GM21447 (cell line): ENCODE measurements at regions not wholly inside any gene's neighbourhood (a gene's known extent, or its start where the extent isn't known, plus 50 kb on each side); places are given as distances from the start of the nearest gene placed in this dataset.

Experiments used
- ATAC-seq: cut with Tn5 transposase; IDR thresholded peaks from one replicate; pipeline ENCODE4 v1.9.1; 2021; ENCODE audit not compliant: unreplicated experiment

- peak; percentile 72 for ATAC-seq
These were observed 186.6 kb downstream of the ID4 start for GRCh38 chr6:20023549-20024315.

GRCh38 chr6:20024316-20024673, 187.1 kb downstream of the ID4 start:
- ATAC-seq, result peak; percentile 24

DNA sequence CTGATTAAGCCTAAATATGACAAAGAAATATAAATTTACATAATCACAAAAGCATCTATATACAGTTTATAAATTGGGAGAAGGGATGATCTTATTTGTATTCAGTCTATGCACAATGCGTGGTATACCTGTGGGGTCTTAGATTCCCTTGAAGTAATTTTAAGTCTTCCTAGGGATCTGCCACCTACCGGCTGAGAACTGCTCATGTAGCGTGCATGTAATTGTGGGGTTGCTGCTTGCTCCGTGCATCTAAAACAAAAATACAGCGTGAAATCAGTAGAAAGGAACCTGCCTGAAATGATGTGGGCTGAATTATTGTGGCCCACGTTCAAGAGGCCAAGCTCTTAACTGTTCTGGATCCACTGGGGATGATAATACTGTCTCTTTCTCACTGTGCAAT, 187.3 kb downstream of the MBOAT1 start:
- ATAC-seq, result no peak

- ATAC-seq, result no peak
These were observed 186.6 kb downstream of the MBOAT1 start for GRCh38 chr6:20025681-20026080.

DNA sequence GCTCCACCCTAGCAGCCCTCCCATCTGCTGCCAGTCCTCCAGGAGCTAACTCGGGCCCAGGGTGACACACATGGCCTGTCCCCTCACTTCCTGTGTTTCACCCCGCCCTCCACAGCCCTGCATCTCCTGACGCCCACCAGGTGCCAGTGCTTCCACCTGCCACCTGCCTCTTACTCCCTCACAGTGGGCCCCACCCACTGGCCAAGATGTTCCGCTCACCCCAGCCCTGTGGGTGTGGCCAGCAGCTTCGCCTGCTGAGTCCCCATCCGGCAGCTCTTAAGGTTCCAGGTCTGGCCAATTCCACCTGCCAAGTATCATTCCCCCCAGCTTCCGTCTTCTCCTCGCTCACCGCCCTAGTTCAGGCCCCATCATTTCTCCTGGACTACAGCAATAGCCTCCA, 184.1 kb downstream of the MBOAT1 start:
- no peak for ATAC-seq

GRCh38 chr6:20028562-20028961, 183.7 kb downstream of the MBOAT1 start:
- ATAC-seq, result no peak

- ATAC-seq, result no peak
These were observed 182.3 kb downstream of the MBOAT1 start for GRCh38 chr6:20029979-20030378.

DNA sequence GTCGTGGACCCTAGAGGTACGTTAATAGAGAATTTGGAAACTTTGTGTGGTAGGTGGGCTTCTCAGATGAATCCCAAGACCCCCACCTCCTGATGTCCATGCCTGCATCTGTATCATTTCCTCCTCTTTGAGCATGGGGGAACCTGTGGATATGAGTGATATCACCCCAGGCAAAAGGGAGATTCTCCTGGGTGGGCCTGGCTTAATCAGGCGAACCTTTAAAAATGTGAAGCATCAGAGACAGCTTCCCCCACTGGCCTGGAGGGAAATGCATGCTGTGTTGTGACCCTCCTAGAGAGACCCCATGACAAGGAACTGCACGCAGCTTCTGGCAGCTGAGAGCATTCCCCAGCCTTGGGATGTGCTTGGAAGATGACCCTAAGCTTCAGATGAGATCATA, 180.9 kb downstream of the MBOAT1 start:
- ATAC-seq, result no peak

DNA sequence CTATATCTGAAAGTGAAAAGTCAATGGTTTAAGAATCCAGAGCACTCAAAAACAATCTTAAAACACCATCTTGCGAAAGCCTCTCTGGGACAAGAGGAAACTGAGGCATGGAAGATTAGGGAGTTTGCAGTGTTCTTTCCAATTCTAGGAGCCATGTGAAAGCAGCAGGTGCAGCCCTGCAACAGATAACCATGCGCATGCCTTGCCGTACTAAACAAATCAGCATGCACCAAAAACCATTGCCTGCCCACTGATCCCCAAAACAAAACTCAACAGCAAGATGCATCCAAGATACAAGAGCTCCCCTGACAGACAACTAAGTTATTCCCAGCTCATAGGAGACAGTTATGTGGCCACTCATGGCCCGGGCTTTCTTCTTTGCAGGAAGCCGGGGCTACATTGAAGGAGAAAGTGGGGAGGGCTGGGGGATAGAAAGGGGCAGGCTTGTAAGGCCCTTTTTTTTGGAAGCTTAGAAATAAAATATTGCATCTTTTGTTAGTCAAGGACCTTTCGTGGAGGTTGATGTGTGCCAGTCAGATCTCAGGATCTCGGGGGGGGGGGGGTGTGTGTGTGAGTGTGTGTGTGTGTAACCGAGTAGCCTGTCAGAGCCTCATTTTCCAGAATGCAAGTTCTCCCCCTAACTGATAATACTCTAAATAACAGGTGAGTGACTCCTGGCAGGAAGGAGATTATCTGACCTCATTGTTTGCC, 178.4 kb downstream of the MBOAT1 start:
- no peak for ATAC-seq

- ATAC-seq, result no peak
These were observed 177.9 kb downstream of the MBOAT1 start for GRCh38 chr6:20034408-20034769.

- no peak for ATAC-seq
These were observed 176.1 kb downstream of the MBOAT1 start for GRCh38 chr6:20036141-20036677.

GRCh38 chr6:20038410-20039204, 173.7 kb downstream of the MBOAT1 start:
- no peak for ATAC-seq

- ATAC-seq, result no peak
These were observed 167.4 kb downstream of the MBOAT1 start for GRCh38 chr6:20044883-20045282.
